Spleen (tissue), 7 donors: ENCODE measurements at regions not wholly inside any gene's neighbourhood (a gene's known extent, or its start where the extent isn't known, plus 50 kb on each side); places are given as distances from the start of the nearest gene placed in this dataset.

ENCODE experiments used
- CTCF ChIP-seq, 11 experiments: fragments of 200-600 bp in 7 of 11; fragments of 450-650 bp in 4 of 11; sonication (generic) in 4 of 11; IDR thresholded peaks in 8 of 11; conservative IDR thresholded peaks in 3 of 11; 1 replicate in 7 of 11; 2 replicates in 4 of 11; pipeline versions ENCODE4 v1.4.0 to v1.8.0; 2016 to 2021; ENCODE audit warnings: antibody characterized with exemption in 11 of 11, inconsistent platforms in 4 of 11, mild to moderate bottlenecking in 1 of 11
- POLR2AphosphoS5 ChIP-seq, 3 donors: sonication (generic); formaldehyde crosslinking; IDR thresholded peaks; one replicate each; pipeline ENCODE4 v1.5.1; 2017; ENCODE audit warnings: antibody characterized with exemption in 3 of 3
- donor health status: DM: no; HTN: no; CAD: no; lungs with moderate emphysema.
- donor health status: DM: no; HTN: no; CAD: no.
- donor health status: DM: no; HTN: no; CAD: no.

- TF ChIP-seq CTCF (IDR thresholded peaks at IDR 0.05 in 8 of 11, conservative IDR thresholded peaks at IDR 0.05 in 3 of 11) (no peak), POLR2AphosphoS5 (IDR thresholded peaks at IDR 0.05) (no peak)
Observed at GRCh38 chr5:3843706-3844105, 248.1 kb downstream of the IRX1 start.
